Naive thymus-derived CD4-positive, alpha-beta T cell (primary cell): ENCODE measurements at regions not wholly inside any gene's neighbourhood (a gene's known extent, or its start where the extent isn't known, plus 50 kb on each side); places are given as distances from the start of the nearest gene placed in this dataset.

Source experiments
- ATAC-seq: fragments of 150-1000 bp; cut with Tn5 transposase; 2 replicates; pipeline ENCODE4 v1.10.0; 2021; ENCODE audit warnings: mild to moderate bottlenecking, moderate library complexity
- CTCF ChIA-PET: fragments of 350-600 bp; sonication (Branson Sonifier 250); formaldehyde crosslinking; loops from one replicate; lab custom pipeline; 2021; ENCODE audit warnings: antibody characterized with exemption; lab: Charles Lee
- POLR2A ChIA-PET: fragments of 350-600 bp; sonication (Branson Sonifier 250); formaldehyde crosslinking; loops from one replicate; lab custom pipeline; 2021; ENCODE audit warnings: antibody characterized with exemption, inconsistent platforms; lab: Charles Lee
- DNase-seq, 9 donors: peaks; one replicate each; pipeline versions ENCODE4 v3.0.0 to v3.0.0-alpha.2; 2020 to 2022; ENCODE audit warnings: mixed read lengths in 1 of 9
- H3K27ac ChIP-seq: one replicate; pipeline ENCODE4 v1.7.0; 2013; ENCODE audit warnings: mild to moderate bottlenecking, low read depth, low read length, moderate library complexity
- H3K27me3 ChIP-seq, 2 donors: one replicate each; pipeline ENCODE4 v1.7.0; 2013; ENCODE audit warnings: low read length in 2 of 2, mild to moderate bottlenecking in 2 of 2, moderate library complexity in 2 of 2; ENCODE audit not compliant: control insufficient read depth in 2 of 2, insufficient read depth in 2 of 2
- H3K36me3 ChIP-seq, 3 experiments: 1 replicate in 2 of 3; 2 replicates in 1 of 3; pipeline ENCODE4 v1.7.0; 2013; ENCODE audit warnings: low read length in 3 of 3, mild to moderate bottlenecking in 3 of 3, moderate library complexity in 1 of 3; ENCODE audit not compliant: insufficient read depth in 3 of 3, control insufficient read depth in 2 of 3
- H3K4me1 ChIP-seq, 2 donors: one replicate each; pipeline ENCODE4 v1.7.0; 2013; ENCODE audit warnings: low read length in 2 of 2, mild to moderate bottlenecking in 2 of 2, moderate library complexity in 1 of 2; ENCODE audit not compliant: control insufficient read depth in 2 of 2, insufficient read depth in 2 of 2
- H3K4me3 ChIP-seq: 2 replicates; pipeline ENCODE4 v1.7.0; 2013; ENCODE audit warnings: mild to moderate bottlenecking, low read length
- H3K9me3 ChIP-seq, 3 experiments: 1 replicate in 2 of 3; 2 replicates in 1 of 3; pipeline ENCODE4 v1.7.0; 2013; ENCODE audit warnings: low read length in 3 of 3; ENCODE audit not compliant: control insufficient read depth in 2 of 3
- H3K27ac Mint-ChIP-seq, 9 donors: one replicate each; pipeline ENCODE4 v1.8.0; 2020 to 2022; ENCODE audit warnings: mixed read lengths in 9 of 9, mild to moderate bottlenecking in 8 of 9, moderate library complexity in 5 of 9, inconsistent platforms in 2 of 9
- H3K27me3 Mint-ChIP-seq, 5 donors: one replicate each; pipeline ENCODE4 v1.8.0; 2021 to 2022; ENCODE audit warnings: mixed read lengths in 5 of 5, mild to moderate bottlenecking in 1 of 5
- H3K36me3 Mint-ChIP-seq, 5 donors: one replicate each; pipeline ENCODE4 v1.8.0; 2020 to 2022; ENCODE audit warnings: mixed read lengths in 5 of 5, mild to moderate bottlenecking in 3 of 5, inconsistent platforms in 1 of 5
- H3K4me1 Mint-ChIP-seq, 7 donors: one replicate each; pipeline ENCODE4 v1.8.0; 2020 to 2022; ENCODE audit warnings: mixed read lengths in 7 of 7, mild to moderate bottlenecking in 3 of 7, inconsistent platforms in 1 of 7
- H3K4me3 Mint-ChIP-seq, 10 donors: one replicate each; pipeline ENCODE4 v1.8.0; 2020 to 2022; ENCODE audit warnings: mild to moderate bottlenecking in 10 of 10, mixed read lengths in 10 of 10, moderate library complexity in 6 of 10, inconsistent platforms in 2 of 10
- H3K9me3 Mint-ChIP-seq, 11 donors: one replicate each; pipeline ENCODE4 v1.8.0; 2020 to 2022; ENCODE audit warnings: mixed read lengths in 11 of 11, mild to moderate bottlenecking in 4 of 11, inconsistent platforms in 1 of 11, moderate library complexity in 1 of 11
- intact Hi-C, 2 donors: fragments of 100-400 bp; cut with micrococcal nuclease; formaldehyde crosslinking; loops; one replicate each; pipeline ENCODE4 v1.15.1; 2023

DNA sequence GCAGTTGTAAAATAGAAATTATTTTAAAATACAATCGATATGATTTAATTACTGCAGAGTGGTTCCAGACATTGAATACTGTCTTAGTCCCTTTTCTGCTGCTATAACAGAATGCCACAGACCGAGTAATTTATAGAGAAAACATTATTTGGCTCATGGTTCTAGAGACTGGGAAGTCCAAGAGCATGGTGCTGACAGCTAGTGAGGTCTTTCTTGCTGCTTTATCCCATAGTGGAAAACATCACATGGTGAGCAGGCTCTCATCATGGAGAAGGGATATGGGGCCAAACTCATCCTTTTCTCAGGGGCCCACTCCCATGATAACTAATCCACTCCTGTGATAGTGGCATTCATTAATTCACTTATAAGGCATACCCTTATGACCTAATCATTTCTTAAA, 120.0 kb upstream of the TBL1XR1 start:
- Histone ChIP-seq H3K27ac (no peak overlapping the region), H3K36me3 (no peaks in the 10 kb centered on the region), H3K4me3 (no peak overlapping the region), H3K9me3 (no peaks in the 10 kb centered on the region), H3K27me3 (no peaks in the 10 kb centered on the region), H3K4me1 (peaks cover 0 to 14% of the 10 kb centered on the region in 2 donors)
- Mint-ChIP-seq H3K36me3 (peaks cover under 1 to 13% (median 4%) of the 10 kb centered on the region in 5 donors), H3K27me3 (no peaks in the 10 kb centered on the region), H3K9me3 (peaks cover 0 to 12% (median 4%) of the 10 kb centered on the region in 11 donors), H3K27ac (peak overlapping the region in 5 of 9 donors; percentile 17 to 72 (median 38)), H3K4me3 (peak overlapping the region in 6 of 10 donors; percentile 42 to 66 (median 59)), H3K4me1 (peaks cover 17 to 40% (median 34%) of the 10 kb centered on the region in 7 donors)
- DNase-seq (no peak), ATAC-seq (no peak)
- POLR2A ChIA-PET = no interaction called here
- CTCF ChIA-PET = no interaction called here
- intact Hi-C loops = no loop called here

DNA sequence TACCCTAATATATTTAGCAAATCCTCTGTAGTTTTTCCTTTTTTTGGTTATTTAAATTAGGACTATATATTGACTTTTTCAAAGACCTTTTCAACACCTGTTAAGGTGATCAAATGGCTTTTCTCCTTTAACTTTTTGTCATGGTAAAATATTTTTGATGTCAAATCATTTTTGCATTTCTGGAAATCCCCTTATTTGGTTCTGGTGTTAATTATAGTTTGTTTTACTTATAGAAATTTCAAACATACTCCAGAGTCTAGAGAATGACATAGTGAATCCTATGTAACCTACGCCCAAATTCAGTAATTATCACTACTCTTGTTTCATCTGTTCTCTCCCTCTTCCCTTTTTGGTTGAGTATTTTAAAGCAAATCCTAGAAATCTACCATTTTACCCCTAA, 121.3 kb upstream of the TBL1XR1 start:
- H3K27ac Mint-ChIP-seq = peak overlapping the region in 3 of 9 donors; percentile 13 to 80 (median 46)

DNA sequence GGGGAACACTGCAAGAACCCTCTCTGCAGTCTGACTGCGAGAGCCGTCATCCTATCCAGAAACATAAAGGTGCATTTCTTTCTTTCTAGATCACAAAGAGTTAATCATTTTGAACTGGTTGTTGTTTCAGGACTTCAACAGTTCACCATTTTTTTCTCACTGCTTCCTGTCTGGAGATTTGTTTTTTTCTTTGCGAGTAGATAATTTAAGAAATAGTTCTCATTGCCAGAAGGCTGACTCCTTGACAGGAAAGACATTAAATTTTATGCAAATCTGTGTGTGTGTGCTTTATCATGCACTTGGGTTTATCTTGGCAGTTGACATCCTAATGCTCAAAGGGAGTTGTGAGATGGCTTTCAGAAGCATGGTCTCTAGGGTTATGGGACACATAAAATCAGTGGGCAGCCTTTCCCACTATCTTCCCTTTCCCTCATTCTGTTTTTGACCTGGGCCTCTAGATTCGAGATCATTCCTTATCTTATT, 123.5 kb upstream of the TBL1XR1 start:
- Mint-ChIP-seq H3K9me3 (peaks cover 0 to 8% (median 0%) of the 10 kb centered on the region in 11 donors), H3K4me3 (peak overlapping the region; percentile 4 to 75 (median 60)), H3K36me3 (peaks cover 0 to 11% (median 0%) of the 10 kb centered on the region in 5 donors), H3K4me1 (peaks cover 17 to 47% (median 38%) of the 10 kb centered on the region in 7 donors), H3K27ac (peak overlapping the region; percentile 11 to 90 (median 74)), H3K27me3 (no peaks in the 10 kb centered on the region)
- Histone ChIP-seq H3K27ac (no peak overlapping the region), H3K27me3 (no peaks in the 10 kb centered on the region), H3K4me3 (no peak overlapping the region), H3K9me3 (no peaks in the 10 kb centered on the region), H3K4me1 (peaks cover 0 to 14% of the 10 kb centered on the region in 2 donors), H3K36me3 (no peaks in the 10 kb centered on the region)
- ChIA-PET POLR2A (interaction anchor here (1.0 to 1.1 kb wide), 2 partner anchors 40 to 122 kb away, joined by 3 to 5 read pairs; no protein-coding TSS in a partner anchor), CTCF (no interaction called here)
- no peak for ATAC-seq
- intact Hi-C loops = loop anchor here (1.0 to 2.0 kb wide), 2 partner anchors 16 to 38 kb away; no protein-coding TSS in a partner anchor
- DNase-seq = peak in 7 of 9 donors; percentile 18 to 61 (median 52)

More for the DNA sequence above, 121.3 kb upstream of the TBL1XR1 start:
- Mint-ChIP-seq H3K4me1 (peaks cover 17 to 47% (median 38%) of the 10 kb centered on the region in 7 donors), H3K9me3 (peaks cover 0 to 8% (median under 1%) of the 10 kb centered on the region in 11 donors), H3K4me3 (peak overlapping the region in 4 of 10 donors; percentile 13 to 63 (median 40)), H3K36me3 (peaks cover 0 to 9% (median 0%) of the 10 kb centered on the region in 5 donors), H3K27me3 (no peaks in the 10 kb centered on the region)
- CTCF ChIA-PET = no interaction called here
- Histone ChIP-seq H3K27ac (no peak overlapping the region), H3K27me3 (no peaks in the 10 kb centered on the region), H3K4me1 (peaks cover 0 to 14% of the 10 kb centered on the region in 2 donors), H3K36me3 (no peaks in the 10 kb centered on the region), H3K4me3 (no peak overlapping the region), H3K9me3 (no peaks in the 10 kb centered on the region)
- ATAC-seq = no peak
- no peak for DNase-seq
- POLR2A ChIA-PET = no interaction called here
- intact Hi-C loops = loop anchor here in 1 of 2 donors (1.0 kb wide), 2 partner anchors 42 to 120 kb away; no protein-coding TSS in a partner anchor

DNA sequence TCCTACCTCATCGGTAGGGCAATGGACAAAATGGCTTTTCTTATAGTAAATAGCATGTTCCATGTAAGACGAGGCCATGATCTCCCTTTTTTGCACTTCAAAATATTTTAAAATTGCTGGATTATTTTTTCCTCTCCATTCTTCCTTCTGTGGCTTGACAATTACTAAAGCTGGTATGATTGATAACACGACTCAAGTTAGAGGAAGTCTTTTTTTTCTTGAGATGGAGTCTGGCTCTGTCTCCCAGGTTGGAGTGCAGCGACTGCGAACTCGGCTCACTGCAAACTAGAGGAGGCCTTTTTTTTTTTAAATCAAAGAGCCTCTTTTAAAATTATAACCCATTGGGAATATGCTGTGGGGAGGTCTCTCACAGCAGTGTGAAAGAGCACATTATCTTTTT, 124.5 kb upstream of the TBL1XR1 start:
- peaks cover 0 to 14% of the 10 kb centered on the region in 2 donors for H3K4me1 ChIP-seq
- ATAC-seq (no peak), DNase-seq (no peak)
- CTCF ChIA-PET = no interaction called here
- Mint-ChIP-seq H3K4me1 (peaks cover 21 to 47% (median 38%) of the 10 kb centered on the region in 7 donors), H3K9me3 (peaks cover 0 to 8% (median 0%) of the 10 kb centered on the region in 11 donors), H3K27ac (peak overlapping the region in 6 of 9 donors; percentile 12 to 82 (median 59)), H3K27me3 (no peaks in the 10 kb centered on the region), H3K4me3 (peak overlapping the region in 4 of 10 donors; percentile 40 to 75 (median 54)), H3K36me3 (peaks cover 0 to 11% (median 0%) of the 10 kb centered on the region in 5 donors)
- POLR2A ChIA-PET = interaction anchor here (0.6 to 0.7 kb wide), 3 partner anchors 38 to 109 kb away, joined by 3 to 4 read pairs (median 3); no protein-coding TSS in a partner anchor
- H3K36me3 ChIP-seq = no peaks in the 10 kb centered on the region
- no peak overlapping the region for H3K27ac ChIP-seq
- intact Hi-C loops = loop anchor here (1.0 to 2.0 kb wide), 2 partner anchors 15 to 37 kb away; no protein-coding TSS in a partner anchor
- H3K27me3 ChIP-seq = no peaks in the 10 kb centered on the region
- no peak overlapping the region for H3K4me3 ChIP-seq
- H3K9me3 ChIP-seq = no peaks in the 10 kb centered on the region

DNA sequence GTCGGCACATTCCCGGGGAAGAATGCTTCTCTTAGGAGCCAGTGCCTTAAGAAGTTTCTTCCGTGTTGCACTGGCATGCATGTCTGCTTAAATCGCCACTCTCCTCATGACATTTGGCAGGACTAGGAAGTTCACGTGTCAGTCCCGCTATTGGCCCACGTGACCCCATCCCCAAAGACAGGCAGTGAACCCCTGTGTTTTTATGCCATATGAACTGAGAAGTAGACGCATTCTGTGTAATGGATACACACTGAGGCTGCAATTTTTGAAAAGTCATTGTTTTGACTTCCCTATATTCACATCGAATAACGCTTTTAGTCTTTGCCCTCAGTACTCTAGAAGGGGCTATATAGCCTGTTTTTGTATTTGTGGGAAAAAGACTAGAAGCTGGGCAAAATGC, 125.6 kb upstream of the TBL1XR1 start:
- H3K4me3 ChIP-seq = no peak overlapping the region
- peak; percentile 65 for ATAC-seq
- no peaks in the 10 kb centered on the region for H3K27me3 ChIP-seq
- intact Hi-C loops = no loop called here
- Mint-ChIP-seq H3K36me3 (peaks cover 0 to 11% (median 0%) of the 10 kb centered on the region in 5 donors), H3K27ac (peak overlapping the region in 3 of 9 donors; percentile 36 to 40 (median 36)), H3K4me3 (peak overlapping the region in 1 of 10 donors; percentile 6), H3K4me1 (peaks cover 18 to 40% (median 30%) of the 10 kb centered on the region in 7 donors), H3K27me3 (no peaks in the 10 kb centered on the region), H3K9me3 (peaks cover 0 to 4% (median 0%) of the 10 kb centered on the region in 11 donors)
- POLR2A ChIA-PET = interaction anchor here (0.6 kb wide), 1 partner anchor 317 kb away, joined by 4 read pairs; no protein-coding TSS in a partner anchor
- CTCF ChIA-PET = no interaction called here
- peaks cover 0 to 14% of the 10 kb centered on the region in 2 donors for H3K4me1 ChIP-seq
- no peaks in the 10 kb centered on the region for H3K9me3 ChIP-seq
- H3K27ac ChIP-seq = no peak overlapping the region
- H3K36me3 ChIP-seq = no peaks in the 10 kb centered on the region
- DNase-seq = no peak

DNA sequence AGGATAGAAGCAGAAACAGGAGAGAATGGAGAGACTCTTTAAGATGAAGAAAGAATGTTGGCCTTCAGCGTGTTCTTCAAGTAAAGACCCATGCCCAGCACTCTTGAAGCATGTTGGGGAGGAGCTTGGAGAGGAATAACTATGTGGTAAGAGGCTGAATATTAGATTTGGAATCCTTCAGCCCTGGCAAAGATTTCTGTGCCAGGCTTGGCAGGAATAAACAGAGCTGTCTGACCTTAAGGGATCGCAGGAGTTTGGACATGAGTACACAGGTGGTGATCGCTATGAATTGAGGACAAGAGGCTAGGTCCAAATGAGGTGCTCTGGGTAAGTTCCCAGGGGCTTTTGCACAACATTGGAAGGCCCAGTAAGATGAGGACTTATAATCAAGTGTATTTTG, 132.6 kb upstream of the TBL1XR1 start:
- CTCF ChIA-PET = no interaction called here
- no peak for DNase-seq
- H3K4me3 Mint-ChIP-seq = no peak overlapping the region
- Histone ChIP-seq H3K4me1 (no peaks in the 10 kb centered on the region), H3K27ac (no peak overlapping the region), H3K27me3 (no peaks in the 10 kb centered on the region), H3K9me3 (no peaks in the 10 kb centered on the region), H3K36me3 (no peaks in the 10 kb centered on the region), H3K4me3 (no peak overlapping the region)
- peaks cover 0 to 8% (median 0%) of the 10 kb centered on the region in 7 donors for H3K4me1 Mint-ChIP-seq
- intact Hi-C loops = no loop called here
- POLR2A ChIA-PET = no interaction called here
- no peak overlapping the region for H3K27ac Mint-ChIP-seq
- H3K27me3 Mint-ChIP-seq = no peaks in the 10 kb centered on the region
- ATAC-seq = no peak
- H3K36me3 Mint-ChIP-seq = no peaks in the 10 kb centered on the region
- no peaks in the 10 kb centered on the region for H3K9me3 Mint-ChIP-seq
